DOHH2 (cell line): ENCODE measurements at regions not wholly inside any gene's neighbourhood (a gene's known extent, or its start where the extent isn't known, plus 50 kb on each side); places are given as distances from the start of the nearest gene placed in this dataset.
"Not testable (repeated sequence)": the region's sequence is repeated elsewhere in the genome, so short reads cannot be mapped to it uniquely, and the experiment has no call there.

Source experiments
- CTCF ChIP-seq: fragments of 200-600 bp; sonication (generic); IDR thresholded peaks from one replicate; pipeline ENCODE4 v1.5.1; 2014; ENCODE audit warnings: antibody characterized with exemption, mild to moderate bottlenecking, low read depth, low read length; ENCODE audit not compliant: poor library complexity, severe bottlenecking
- EZH2phosphoT487 ChIP-seq: fragments of 200-600 bp; sonication (generic); IDR thresholded peaks from 2 replicates; pipeline ENCODE4 v1.6.1; 2017; ENCODE audit warnings: borderline replicate concordance, mild to moderate bottlenecking, antibody characterized with exemption, low read length, moderate library complexity, mixed read lengths

GRCh38 chr5:142208244-142208643, 99.7 kb downstream of the NDFIP1 start:
- not testable (repeated sequence) for TF ChIP-seq CTCF, EZH2phosphoT487
